ENCODE measurements at regions not wholly inside any gene's neighbourhood (a gene's known extent, or its start where the extent isn't known, plus 50 kb on each side); places are given as distances from the start of the nearest gene placed in this dataset.
"Not testable (repeated sequence)": the region's sequence is repeated elsewhere in the genome, so short reads cannot be mapped to it uniquely, and the experiment has no call there.

DNA sequence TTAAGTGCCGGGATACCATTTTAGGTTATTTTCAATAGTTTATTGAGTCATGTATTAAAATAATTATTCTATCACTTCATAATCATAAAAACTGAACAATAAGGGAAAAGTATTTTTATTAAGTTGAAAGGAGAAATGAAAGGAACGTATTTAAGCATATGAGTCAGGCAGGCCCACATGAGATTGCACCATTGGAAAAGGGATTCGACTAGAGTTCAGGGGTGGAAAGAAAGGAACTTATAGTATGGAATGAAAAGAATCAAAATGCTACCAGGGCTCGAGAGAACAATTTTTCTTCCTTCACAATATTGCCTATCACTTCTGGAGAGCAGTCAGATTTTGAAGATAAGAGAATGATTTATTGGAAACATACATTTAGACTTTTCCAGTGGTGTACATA is 516.5 kb upstream of the NETO1 start:
- no peak for DNase-seq

DNA sequence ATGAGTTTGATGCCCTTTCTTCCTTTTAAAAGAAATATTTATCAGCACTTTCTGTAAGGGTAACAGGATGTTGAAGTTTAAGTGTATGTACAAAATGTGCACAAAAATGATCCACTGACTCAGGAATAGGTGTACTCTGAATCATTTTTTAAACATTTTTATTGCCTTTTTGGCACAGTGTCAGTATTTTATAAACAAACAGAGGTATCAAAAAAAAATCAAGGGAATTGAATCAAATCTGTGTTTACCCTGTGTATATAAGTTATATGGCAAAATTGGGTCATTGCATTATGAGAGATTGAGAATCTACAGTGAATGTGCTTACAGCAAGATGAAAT is 513.9 kb upstream of the NETO1 start:
- DNase-seq: no peak

DNA sequence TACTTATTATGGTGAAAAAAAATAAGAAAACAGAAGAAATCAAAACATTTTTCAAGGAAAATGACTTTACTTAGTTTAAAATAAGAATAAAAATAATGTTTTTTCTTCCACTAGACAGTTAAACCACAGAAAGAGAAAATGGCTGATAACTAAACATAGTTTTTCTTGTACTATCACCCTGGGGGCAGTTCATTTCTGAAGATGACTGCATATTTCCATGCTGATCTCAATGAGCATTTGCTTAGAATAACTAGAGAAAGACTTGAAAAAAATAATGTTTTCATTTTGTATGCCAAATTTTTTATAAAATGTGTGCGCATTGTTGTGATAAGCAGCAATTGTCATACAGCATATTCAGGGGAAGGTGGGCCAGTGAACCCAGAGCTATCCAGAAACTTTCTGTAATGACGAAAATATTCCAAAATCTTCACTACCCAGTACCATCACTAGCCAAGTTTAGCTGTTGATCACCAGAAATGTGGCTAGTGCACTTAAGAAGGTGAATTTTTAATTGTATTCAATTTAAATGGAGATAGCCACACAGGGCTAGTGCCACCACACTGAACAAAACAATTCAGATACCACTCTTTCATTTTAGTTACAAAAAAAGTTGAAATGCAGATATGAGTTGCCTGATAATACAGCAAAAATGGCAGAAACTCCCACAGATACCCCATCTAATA is 513.4 kb upstream of the NETO1 start:
- no peak for DNase-seq

DNA sequence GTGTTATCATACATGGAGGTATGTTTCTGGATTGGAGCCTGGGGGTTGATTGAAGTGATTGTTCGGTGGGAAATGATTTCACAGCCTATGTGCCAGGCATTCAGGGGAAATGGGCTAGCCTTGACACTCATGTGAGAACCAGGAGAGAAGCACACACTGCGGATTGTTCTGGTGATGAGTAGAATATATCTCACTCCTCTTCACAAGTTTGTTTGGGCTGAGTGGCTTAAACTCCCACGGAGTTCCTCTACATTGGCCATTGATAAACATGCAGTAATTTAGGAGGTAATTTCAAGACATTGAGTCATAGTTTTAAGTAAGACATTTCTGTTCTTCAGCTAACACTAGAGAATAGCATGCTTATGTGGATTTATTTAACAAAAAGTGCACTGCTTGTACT is 498.9 kb upstream of the NETO1 start:
- no peak for DNase-seq

DNA sequence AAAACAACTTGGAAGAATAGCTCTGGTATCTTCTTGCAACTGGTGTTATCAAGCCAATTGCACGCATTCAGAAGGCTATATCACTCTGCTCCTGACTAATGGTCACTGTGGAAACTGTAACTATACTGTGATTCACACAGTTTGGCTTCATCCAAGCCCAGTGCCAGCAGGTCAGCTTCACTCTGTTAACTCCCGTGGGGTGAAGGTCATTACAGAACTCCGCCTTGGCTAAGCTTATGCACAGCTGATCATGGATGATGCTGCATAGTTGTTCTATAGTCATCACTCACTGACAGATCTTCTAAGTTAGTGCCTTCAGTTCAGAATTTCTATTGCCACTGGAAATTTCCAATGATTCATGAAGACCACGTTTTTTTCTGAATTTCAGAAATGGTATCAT is 497.2 kb upstream of the NETO1 start:
- no peak for DNase-seq

DNA sequence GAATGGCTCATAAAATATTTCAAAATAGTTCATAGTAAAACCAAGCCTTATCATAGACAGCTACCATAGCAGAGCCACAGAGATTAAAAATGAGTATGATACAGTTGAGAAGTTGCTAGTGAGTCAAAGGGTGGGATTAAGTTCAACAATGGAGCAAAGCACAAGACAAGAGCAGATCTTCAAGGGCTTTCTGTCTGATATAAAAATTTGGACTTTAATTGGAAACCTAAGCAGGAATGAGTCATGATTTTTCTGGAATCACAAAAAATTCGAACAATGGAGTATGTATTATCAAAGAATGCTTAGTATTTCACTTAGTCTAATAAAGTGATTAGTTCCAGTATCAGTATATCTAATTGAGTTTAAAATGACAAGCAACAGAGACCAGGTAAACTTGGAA is 487.3 kb upstream of the NETO1 start:
- DNase-seq: no peak

DNA sequence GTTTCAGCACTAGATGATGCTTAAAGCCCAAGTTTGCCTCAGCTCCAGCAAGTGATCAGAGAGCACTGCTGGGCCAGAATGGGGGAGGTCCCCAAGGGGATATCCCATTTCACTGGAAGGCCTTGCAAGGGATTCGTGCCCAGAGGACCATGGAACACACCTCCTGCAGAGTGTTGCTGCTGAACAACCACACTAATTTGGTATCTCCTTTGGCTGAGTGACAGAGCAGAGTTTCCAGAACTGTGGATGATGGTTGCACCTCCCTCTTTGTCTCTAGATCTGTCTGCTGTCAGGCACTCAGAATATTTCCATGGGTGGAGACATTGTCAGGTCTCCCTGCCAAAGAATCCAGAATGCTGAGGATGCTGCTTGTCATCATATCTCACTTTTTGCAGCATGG is 484.8 kb upstream of the NETO1 start:
- DNase-seq: no peak

DNA sequence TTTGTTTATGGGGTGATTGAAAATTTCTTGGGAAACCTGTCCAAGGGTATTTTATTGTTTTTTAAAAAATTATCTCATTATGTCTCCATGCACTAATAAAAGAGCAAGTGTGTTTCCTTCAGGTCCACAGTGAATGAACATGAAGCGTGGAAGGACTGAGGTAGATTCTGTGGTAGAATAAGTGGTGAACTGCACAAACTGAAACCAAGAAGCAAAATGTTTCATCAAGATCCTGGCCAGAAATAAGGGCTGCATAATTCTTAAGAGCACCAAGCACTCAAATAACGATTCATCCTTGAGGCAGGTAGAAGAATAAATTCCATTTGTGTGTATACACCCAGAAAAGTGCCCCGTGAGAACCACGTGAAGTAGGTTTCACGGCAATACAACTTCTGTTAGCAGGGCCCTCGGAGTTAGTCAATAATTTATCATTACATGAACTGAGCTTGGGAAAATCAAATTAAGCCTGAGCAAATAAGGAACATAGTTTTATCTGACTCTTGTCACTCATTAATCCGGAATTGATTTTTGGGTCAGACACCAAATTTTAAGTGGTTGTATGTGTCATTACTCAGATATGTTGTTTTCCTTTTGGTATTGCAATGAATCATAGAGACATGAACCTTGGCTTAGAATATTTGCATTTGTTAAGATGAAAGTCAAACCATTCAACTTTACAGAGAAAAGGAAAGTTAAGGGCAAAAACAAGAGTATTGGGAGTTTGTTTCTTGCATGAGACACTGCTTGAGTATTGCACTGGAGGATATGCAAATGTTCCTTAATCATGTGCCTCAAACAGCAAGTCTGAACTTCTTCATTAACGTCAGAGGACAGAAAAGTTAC is 472.6 kb upstream of the NETO1 start:
- no peak for DNase-seq

DNA sequence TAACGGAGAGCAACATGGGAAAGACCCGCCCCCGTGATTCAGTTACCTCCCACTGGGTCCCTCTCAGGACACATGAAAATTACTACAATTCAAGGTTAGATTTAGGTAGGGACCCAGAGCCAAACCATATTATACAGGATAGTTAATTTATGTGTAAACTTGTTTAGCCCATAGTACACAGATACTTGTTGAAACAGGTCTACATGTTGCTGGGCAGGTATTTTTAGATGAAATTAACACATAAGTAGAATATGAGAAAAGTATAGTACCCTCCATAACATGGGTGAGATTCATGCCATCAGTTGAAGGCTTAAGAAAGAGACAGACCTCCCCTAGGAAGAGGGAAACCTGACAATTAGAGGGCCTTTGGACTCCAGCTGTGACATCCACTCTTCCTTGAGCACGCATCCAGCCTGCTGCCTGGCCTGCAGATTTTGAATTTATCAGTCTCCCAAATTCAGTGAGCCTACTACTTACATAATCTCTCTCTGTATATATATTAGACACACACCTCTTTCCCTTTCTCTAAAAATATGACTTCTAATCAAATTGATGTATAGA is 463.5 kb upstream of the NETO1 start:
- no peak for DNase-seq

DNA sequence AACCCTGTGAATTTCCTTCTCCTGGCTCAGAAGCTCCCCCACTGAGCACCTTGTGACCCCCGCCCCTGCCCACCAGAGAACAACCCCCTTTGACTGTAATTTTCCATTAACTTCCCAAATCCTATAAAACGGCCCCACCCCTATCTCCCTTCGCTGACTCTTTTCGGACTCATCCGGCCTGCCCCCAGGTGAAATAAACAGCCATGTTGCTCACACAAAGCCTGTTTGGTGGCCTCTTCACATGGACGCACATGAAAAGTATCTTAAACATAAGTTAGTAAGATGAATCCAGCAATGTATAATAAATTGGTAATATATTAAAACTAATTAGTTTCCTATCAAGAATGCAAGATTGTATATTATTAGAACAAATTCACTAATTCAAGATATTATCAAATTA is 462.3 kb upstream of the NETO1 start:
- DNase-seq: not testable (repeated sequence)

DNA sequence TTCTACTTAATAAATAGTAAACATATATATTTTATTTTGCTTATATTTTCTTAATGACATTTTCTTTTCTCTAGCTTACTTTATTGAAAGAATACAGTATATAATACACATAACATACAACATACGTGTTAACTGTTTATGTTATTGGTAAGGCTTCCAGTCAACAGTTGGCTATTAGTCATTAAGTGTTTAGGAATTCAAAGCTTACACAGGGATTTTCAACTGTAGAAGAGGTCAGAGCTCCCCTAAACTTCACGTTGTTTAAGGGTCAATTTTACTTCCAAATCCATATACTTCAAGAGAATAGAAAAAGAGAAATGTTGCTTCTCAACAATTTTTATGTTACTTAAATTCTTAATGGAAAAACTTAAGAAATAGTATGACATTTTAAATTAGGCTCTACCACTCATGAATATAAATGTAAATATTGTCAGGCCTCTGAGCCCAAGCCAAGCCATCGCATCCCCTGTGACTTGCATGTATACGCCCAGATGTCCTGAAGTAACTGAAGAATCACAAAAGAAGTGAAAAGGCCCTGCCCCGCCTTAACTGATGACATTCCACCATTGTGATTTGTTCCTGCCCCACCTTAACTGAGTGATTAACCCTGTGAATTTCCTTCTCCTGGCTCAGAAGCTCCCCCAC is 456.5 kb upstream of the NETO1 start:
- not testable (repeated sequence) for DNase-seq

DNA sequence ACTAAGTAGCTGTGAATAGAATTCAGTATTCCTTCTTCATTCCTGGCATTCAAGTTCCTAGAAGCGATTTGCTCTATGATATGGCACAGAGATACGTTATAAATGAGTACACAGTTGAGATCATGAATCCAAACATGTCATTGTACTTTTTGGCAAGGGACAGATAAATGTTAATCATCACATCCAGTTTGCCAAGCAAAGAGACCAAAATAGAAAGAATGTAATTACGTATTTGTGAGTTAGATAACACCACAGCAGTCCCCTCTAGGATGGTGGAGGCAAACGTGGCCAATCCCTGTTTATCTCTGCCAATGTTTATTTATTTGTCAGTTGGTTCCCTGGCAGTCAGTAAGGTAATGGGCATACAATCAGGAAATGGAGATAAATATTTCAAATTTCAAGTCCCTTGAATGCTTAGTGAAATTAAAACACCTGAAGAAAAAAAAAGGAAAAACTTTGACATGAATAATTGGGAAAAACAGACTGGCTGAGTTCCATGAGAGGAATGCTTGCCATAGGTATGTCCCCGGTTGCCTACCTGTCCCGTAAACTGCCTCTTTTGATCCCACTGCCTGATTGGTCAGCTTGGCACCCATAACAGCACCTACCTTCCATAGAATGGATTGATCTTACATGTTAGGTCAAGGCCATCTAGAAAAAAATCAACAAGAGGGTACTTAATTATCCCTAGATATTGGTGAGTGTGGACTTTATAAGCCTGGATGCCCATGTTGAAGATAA is 451.1 kb upstream of the NETO1 start:
- DNase-seq: no peak

DNA sequence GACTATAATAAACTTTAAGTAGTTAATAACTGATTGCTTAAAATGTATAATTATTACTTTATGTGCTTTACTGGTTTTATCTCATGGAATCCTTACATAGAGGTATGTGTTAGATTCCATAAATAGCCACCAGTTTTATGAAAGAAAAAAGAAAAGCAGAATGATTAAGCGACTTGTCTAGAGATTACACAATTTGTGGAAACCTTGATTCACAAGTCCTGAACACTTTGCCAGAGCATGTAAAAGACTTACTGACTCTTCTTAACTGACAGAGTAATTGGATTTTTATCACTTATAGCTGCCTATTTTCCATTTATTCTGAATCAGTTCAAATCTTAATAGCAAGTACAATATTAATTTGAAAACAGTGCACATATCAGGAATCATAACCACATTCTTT is 448.7 kb upstream of the NETO1 start:
- no peak for DNase-seq

DNA sequence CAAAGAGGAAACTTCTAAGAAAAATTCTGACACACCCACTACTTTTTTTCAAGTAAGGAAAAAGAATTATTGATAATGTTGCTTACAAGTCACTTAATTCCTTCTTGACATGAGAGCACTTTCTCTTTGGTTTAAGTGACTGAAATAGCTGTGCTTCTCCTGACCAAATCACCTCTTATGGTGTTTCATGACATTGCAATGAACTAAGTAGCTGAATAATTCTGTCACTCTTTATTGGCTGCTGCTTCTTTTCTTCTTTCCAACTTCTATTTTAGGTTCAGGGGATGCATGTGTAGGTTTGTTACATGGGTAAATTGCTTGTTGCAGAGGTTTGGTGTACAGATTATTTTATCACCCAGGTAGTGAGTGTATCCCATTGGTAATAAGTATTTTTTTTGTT is 447.6 kb upstream of the NETO1 start:
- DNase-seq: no peak

DNA sequence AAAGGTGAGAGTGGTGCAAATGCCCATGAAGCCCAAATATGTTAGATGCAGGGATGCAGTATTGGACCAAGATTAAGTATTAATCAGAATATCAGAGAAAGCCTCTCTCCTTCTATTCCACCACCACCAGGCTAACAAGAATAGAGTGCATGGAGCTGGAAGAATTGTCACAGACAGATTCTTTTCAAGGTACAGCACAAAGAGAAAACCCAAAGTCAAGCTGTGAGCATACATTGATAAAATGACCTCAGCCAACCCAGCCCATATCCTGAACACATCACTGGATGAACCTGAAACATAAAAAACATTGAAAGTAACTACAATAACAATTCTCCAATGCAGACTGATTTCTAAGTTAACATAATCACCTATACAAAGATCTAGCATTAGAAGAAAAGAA is 445.7 kb upstream of the NETO1 start:
- DNase-seq: no peak

DNA sequence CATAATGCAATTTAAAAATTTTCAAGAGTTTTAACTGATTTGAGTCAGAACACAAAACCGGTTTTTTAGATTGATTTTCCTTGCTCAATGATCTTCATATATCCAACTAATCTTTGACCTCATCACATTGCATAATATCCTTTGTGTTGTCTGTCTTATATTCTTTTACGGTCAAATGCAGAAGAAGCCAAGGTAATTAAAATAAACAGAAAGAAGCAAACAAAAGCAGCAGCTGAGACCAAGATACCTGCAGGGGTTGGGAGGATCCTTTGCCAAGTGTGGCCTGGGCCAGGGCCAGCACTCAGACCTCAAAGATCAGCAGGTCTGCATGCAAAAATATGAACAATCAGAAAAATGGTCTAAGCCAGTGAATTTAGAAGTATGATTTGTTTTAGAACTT is 428.9 kb upstream of the NETO1 start:
- no peak for DNase-seq

DNA sequence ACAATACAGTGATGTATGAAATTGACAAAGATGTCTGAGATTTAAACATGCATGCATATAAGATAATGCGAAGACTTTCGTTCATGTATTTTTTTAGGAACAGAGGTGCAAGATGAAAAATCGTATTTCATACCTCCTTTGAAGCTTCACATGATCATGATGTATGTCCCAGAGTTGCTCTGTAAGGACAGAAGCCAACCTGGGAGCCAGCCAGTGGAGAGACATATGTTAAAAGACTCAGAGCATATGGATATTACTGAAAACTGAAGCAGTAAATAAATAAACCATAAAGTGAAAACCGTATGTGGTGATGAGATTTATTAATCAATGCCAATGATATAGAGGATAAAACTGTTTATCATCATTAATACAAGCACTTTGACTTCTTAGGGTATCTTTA is 424.4 kb upstream of the NETO1 start:
- no peak for DNase-seq

DNA sequence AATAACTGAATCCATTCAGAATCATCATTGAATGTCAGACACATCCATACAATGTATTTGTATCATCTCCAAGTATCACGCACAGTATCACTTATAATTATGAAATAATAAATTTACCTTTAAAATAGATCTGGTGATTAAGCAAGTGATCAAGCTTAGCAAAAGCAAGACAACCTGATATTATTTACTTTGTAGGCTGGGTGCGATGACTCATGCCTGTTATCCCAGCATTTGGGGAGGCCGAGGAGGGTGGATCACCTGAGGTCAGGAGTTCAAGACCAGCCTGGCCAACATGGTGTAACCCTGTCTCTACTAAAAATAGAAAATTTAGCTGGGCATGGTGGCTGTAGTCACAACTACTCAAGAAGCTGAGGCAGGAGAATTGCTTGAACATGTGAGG is 421.0 kb upstream of the NETO1 start:
- DNase-seq: no peak

DNA sequence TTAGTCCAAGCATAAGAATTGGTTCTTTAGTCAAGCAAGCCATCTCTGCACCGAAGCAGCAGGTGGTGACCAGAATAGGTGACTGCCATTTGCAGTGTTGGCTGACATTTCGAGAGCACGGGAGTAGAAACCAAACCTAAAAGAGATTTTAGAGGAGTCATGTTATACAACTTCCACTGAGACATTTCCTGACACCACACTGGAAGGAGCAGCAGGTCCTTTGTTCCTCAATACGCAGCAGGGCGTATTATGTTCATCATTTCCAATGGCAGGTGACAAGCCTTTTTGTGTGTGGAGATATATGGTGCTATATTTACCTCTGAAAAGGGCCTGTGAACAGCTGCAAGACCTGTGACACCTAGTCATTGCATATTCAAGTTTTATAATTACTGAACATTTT is 418.8 kb upstream of the NETO1 start:
- no peak for DNase-seq

DNA sequence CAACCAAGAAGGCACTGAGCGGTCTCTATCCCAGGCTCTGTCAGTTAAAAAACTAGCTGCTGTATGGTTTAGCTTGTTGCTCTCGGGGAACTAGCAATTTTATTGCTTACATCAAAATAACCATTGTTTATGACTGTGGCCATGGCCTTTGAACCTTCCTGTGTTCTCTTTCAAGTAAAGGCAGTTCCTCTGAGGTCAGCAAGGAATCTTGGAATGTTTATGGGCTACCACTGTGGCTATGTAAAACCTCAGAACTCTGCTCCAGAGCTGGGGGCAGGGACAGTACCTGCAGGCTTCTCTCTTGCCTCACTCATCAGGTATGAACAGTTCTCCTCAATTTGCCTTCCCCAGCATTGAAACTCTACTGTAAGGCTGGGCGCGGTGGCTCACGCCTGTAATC is 416.0 kb upstream of the NETO1 start:
- DNase-seq: no peak

DNA sequence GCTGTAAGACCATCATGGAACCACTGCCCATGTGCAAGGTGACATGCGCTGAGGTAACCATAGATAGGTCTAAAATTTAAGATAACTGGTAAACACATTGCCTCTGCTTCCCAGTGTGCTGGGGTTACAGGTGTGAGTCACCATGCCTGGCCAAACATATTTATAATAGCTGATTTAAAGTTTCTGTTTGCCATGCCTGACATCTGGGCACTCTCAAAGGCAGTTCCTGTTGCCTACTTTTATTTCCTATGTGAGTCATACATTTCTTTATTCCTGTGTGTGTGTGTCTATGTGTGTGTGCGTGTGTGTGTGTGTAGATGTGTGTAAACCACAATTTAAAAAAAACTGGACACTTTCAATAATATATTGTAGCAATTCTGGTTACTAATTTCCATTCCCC is 415.2 kb upstream of the NETO1 start:
- no peak for DNase-seq

DNA sequence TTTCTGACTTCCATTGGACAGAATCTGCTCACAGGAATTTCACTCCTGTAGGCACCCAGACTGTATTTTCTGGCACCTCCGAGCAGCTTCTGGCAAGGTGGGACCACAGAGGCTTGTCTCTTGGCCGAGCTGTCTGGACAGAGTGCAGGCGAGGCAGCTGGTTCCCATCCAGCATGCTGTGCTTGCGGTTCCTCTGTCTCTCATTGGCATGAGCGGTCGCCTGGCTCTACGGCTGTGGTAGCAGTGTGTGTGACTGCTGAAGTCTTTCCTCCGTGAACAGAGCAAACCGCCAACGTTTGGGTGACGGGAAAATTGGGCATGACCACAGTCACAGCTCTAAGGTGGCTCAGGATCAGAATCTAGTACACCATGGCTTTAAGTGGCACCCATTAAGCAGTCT is 411.7 kb upstream of the NETO1 start:
- DNase-seq: no peak

Data from stimulated activated CD8-positive, alpha-beta memory T cell treated with anti-CD3 and anti-CD28 coated beads, Interleukin-4, amount 100 ng/mL, for 48 hours (primary cell).